Activated CD4-positive, alpha-beta memory T cell treated with anti-CD3 and anti-CD28 coated beads for 36 hours (primary cell): ENCODE measurements at regions not wholly inside any gene's neighbourhood (a gene's known extent, or its start where the extent isn't known, plus 50 kb on each side); places are given as distances from the start of the nearest gene placed in this dataset.

Experiments used
- CTCF ChIA-PET: fragments of 350-600 bp; sonication (Branson Sonifier 250); formaldehyde crosslinking; loops from one replicate; lab custom pipeline; 2021; ENCODE audit warnings: antibody characterized with exemption, inconsistent platforms; lab: Charles Lee
- POLR2A ChIA-PET: fragments of 350-600 bp; sonication (Branson Sonifier 250); formaldehyde crosslinking; loops from one replicate; lab custom pipeline; 2021; ENCODE audit warnings: antibody characterized with exemption; lab: Charles Lee
- DNase-seq: peaks from one replicate; pipeline ENCODE4 v3.0.0-alpha.2; 2020
- H3K27ac Mint-ChIP-seq: one replicate; pipeline ENCODE4 v1.8.0; 2021; ENCODE audit warnings: mixed read lengths
- H3K27me3 Mint-ChIP-seq: one replicate; pipeline ENCODE4 v1.8.0; 2021; ENCODE audit warnings: mixed read lengths
- H3K36me3 Mint-ChIP-seq: one replicate; pipeline ENCODE4 v1.8.0; 2021; ENCODE audit warnings: mixed read lengths
- H3K4me1 Mint-ChIP-seq: one replicate; pipeline ENCODE4 v1.8.0; 2021; ENCODE audit warnings: low read depth, mixed read lengths
- H3K4me3 Mint-ChIP-seq: one replicate; pipeline ENCODE4 v1.8.0; 2021; ENCODE audit warnings: mild to moderate bottlenecking, mixed read lengths
- H3K9me3 Mint-ChIP-seq: one replicate; pipeline ENCODE4 v1.8.0; 2021; ENCODE audit warnings: mixed read lengths
- intact Hi-C: fragments of 100-400 bp; cut with micrococcal nuclease; formaldehyde crosslinking; loops from one replicate; pipeline ENCODE4 v1.15.1; 2023

DNA sequence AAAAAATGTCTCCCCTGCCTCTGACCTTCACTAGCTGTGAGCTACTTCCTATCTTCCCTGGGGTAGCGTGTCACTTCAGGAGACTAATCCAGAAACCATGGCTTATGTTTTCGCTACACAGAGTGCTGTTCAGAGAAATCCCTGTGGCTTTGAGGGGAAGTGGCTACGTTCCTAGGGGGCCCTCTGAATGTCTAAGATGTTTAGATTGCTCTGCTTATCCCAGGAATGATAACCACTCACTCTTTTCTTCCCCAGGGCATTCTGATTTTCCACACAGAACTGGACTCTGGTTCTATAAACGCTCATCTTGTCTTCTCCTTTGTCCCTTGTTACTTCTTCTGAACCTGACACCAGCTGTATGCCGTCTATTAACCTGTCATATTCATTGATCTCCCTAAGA lies 572.5 kb downstream of the OLFM4 start:
- no peak overlapping the region for H3K4me3 Mint-ChIP-seq
- ChIA-PET CTCF (no interaction called here), POLR2A (no interaction called here)
- no peaks in the 10 kb centered on the region for H3K36me3 Mint-ChIP-seq
- intact Hi-C loops, result no loop called here
- H3K27ac Mint-ChIP-seq, result no peak overlapping the region
- H3K9me3 Mint-ChIP-seq, result peaks cover 16% of the 10 kb centered on the region
- no peak for DNase-seq
- H3K27me3 Mint-ChIP-seq, result no peaks in the 10 kb centered on the region
- H3K4me1 Mint-ChIP-seq, result no peaks in the 10 kb centered on the region

DNA sequence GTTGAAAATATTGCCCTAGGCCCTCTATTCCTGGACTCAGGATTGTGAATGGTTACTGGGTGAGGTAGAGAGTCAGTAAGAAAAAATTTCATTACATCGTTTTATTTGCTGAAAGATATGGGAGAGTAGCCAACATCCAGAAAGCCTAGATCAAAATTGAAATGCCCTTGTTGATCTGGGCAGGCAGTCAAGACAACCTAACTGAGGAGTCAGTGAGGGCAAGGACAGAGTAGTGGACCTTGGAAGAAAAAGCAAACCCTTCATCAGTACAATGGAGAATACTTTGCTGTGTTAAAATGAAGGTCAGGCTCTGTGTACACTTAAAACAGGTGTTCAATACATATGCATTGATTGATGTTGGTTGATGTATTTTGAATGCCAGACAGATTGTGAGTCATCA lies 576.7 kb downstream of the OLFM4 start:
- ChIA-PET CTCF (no interaction called here), POLR2A (no interaction called here)
- Mint-ChIP-seq H3K4me3 (no peak overlapping the region), H3K27me3 (no peaks in the 10 kb centered on the region), H3K9me3 (peaks cover 15% of the 10 kb centered on the region), H3K36me3 (no peaks in the 10 kb centered on the region), H3K27ac (no peak overlapping the region), H3K4me1 (no peaks in the 10 kb centered on the region)
- intact Hi-C loops, result no loop called here
- DNase-seq, result no peak

DNA sequence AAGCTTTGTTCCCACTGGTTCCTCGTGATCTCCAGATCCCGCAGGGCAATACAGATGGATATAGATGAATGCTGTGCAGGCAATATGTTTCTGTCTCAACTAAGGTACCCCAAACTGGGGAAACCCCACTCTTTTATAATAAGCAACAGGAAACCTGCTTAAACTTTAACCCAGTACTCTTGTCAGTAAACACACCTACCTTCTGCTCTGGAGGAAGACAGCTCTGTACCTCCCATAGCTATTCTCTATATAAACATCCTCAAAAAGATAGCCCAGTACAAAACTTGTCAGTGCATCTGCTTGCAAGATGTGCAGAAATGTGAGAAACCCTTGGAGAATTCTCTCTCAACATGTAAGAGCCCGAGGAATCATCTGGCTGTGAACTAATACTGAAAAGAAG lies 583.6 kb downstream of the OLFM4 start:
- Mint-ChIP-seq H3K36me3 (no peaks in the 10 kb centered on the region), H3K4me1 (no peaks in the 10 kb centered on the region), H3K27ac (no peak overlapping the region), H3K9me3 (no peaks in the 10 kb centered on the region), H3K27me3 (no peaks in the 10 kb centered on the region), H3K4me3 (no peak overlapping the region)
- intact Hi-C loops, result no loop called here
- ChIA-PET POLR2A (no interaction called here), CTCF (no interaction called here)
- DNase-seq, result no peak

DNA sequence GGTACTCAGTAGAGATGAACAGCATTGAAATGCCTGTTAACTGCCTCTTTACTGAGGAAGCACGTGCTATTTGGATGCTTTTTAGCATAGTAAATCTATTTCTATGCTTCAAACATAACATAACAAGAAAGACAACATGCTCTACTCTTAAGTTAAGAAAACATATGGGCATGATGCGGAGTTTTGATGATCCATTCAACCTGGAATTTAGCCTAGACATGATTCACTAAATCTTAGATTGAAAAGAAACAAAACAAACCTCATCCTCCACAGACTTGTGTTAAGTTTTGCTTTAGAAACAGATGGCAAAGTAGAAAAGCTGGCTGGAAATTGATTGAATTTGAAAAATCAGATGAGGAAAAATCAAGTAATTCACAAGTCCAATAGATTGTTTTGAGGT lies 593.8 kb downstream of the OLFM4 start:
- Mint-ChIP-seq H3K27me3 (no peaks in the 10 kb centered on the region), H3K9me3 (peaks cover 2% of the 10 kb centered on the region), H3K4me3 (no peak overlapping the region), H3K27ac (no peak overlapping the region), H3K4me1 (no peaks in the 10 kb centered on the region), H3K36me3 (no peaks in the 10 kb centered on the region)
- ChIA-PET POLR2A (no interaction called here), CTCF (no interaction called here)
- intact Hi-C loops, result no loop called here
- DNase-seq, result no peak

DNA sequence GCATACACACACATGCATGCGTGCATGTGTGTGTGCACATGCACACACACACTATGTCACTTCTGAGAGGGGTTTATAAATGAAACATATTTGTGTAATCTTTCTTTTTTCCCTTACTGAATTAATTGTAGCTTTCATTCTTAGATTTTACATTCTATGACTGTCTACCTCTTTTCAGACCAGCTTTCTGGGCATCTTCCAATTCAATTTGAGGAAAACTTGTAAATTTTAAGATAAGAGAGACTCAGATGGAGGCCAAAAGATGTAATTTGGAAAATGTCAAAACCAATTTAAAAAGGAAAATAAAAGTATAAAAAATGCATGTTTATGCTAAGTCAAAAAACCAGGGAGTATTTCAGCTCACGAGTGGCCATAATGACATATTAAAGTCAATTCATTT lies 594.5 kb downstream of the OLFM4 start:
- ChIA-PET CTCF (no interaction called here), POLR2A (no interaction called here)
- intact Hi-C loops, result no loop called here
- H3K4me1 Mint-ChIP-seq, result no peaks in the 10 kb centered on the region
- no peaks in the 10 kb centered on the region for H3K36me3 Mint-ChIP-seq
- H3K27me3 Mint-ChIP-seq, result no peaks in the 10 kb centered on the region
- H3K27ac Mint-ChIP-seq, result no peak overlapping the region
- no peak overlapping the region for H3K4me3 Mint-ChIP-seq
- DNase-seq, result no peak
- peaks cover 2% of the 10 kb centered on the region for H3K9me3 Mint-ChIP-seq

DNA sequence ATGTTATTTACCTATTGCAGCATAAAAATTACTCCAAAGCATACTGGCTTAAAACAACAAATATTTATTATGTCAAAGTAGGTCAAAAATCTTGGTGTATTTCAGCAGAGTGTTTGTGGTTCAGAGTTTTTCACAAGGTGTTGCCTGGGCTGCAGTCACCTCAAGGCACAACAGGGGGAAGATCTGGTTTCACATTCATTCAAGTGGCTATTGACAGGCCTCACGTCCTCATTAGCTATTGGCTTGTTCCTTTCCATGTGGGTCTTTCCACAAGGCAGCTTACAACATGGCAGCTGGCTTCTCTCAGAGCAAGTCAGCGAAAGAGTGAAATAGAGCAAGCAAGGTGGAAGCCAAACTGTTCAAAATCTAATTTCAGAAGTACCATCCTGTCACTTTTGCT lies 602.9 kb downstream of the OLFM4 start:
- H3K4me3 Mint-ChIP-seq, result no peak overlapping the region
- no peak for DNase-seq
- no peaks in the 10 kb centered on the region for H3K36me3 Mint-ChIP-seq
- CTCF ChIA-PET, result no interaction called here
- H3K27ac Mint-ChIP-seq, result no peak overlapping the region
- H3K9me3 Mint-ChIP-seq, result peaks cover 12% of the 10 kb centered on the region
- H3K27me3 Mint-ChIP-seq, result no peaks in the 10 kb centered on the region
- POLR2A ChIA-PET, result no interaction called here
- H3K4me1 Mint-ChIP-seq, result no peaks in the 10 kb centered on the region
- intact Hi-C loops, result no loop called here

DNA sequence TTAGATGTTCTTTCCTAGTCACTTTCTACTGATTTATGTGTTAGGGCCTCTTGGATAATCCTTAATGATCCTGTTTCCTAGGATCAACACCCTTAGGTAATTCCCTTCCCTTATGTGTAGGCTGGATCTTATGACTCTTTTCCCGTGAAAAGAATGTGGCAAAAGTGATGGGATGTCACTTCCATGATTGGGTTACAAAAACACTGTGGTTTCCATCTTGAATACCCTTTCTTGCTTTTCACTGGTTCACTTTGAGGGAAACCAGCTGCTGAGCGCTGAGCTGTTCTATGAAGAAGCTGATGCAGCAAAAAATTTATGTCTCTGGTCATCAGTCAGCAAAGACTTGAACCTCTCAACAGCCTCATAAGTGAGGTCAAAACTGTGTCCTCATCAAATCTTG lies 609.4 kb downstream of the OLFM4 start:
- no peak for DNase-seq
- Mint-ChIP-seq H3K27ac (no peak overlapping the region), H3K27me3 (no peaks in the 10 kb centered on the region), H3K4me3 (no peak overlapping the region), H3K9me3 (peaks cover 5% of the 10 kb centered on the region), H3K4me1 (no peaks in the 10 kb centered on the region), H3K36me3 (no peaks in the 10 kb centered on the region)
- ChIA-PET POLR2A (no interaction called here), CTCF (no interaction called here)
- intact Hi-C loops, result no loop called here

DNA sequence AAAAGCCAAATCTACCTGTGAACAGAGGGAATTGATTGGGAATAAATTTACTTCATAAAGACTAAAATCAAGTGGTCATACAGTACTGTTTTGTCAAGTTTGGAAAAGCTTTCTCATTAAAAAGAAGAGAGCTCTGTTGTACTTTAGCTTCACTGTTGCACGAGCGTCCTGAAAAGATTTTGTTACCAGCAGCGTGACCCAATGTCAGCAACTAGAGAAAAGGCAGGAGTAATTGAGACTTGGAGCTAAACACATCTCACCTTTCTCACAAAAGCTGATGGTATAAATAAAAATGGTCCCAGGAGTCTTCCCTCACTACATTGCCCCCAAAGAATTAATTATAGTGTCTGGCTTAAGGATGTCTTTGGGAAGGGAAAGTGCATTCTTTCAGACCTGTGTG lies 613.7 kb downstream of the OLFM4 start:
- Mint-ChIP-seq H3K4me1 (no peaks in the 10 kb centered on the region), H3K27me3 (no peaks in the 10 kb centered on the region), H3K9me3 (no peaks in the 10 kb centered on the region), H3K27ac (no peak overlapping the region), H3K36me3 (no peaks in the 10 kb centered on the region), H3K4me3 (no peak overlapping the region)
- intact Hi-C loops, result no loop called here
- ChIA-PET CTCF (no interaction called here), POLR2A (no interaction called here)
- DNase-seq, result no peak

DNA sequence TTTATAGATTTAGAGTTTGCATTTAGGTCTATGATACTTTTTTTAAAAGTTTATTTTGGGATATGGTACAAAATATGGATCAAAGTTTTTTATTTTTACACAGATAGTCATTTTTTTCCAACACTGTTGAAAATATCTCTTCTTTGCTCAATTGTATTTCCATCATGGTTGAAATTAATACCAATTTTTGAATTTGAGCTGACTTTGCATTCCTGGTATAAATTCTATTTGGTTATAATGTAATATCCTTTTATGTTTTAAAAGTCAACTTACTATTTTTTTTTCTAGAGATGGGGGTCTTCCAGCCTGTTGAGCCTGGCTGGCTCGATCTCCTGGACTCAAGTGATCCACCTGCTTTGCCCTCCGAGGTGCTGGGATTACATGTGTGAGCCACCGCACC lies 620.1 kb downstream of the OLFM4 start:
- H3K4me3 Mint-ChIP-seq, result no peak overlapping the region
- POLR2A ChIA-PET, result no interaction called here
- intact Hi-C loops, result no loop called here
- no peaks in the 10 kb centered on the region for H3K27me3 Mint-ChIP-seq
- no peak for DNase-seq
- H3K36me3 Mint-ChIP-seq, result no peaks in the 10 kb centered on the region
- CTCF ChIA-PET, result no interaction called here
- H3K9me3 Mint-ChIP-seq, result peaks cover 6% of the 10 kb centered on the region
- H3K4me1 Mint-ChIP-seq, result no peaks in the 10 kb centered on the region
- H3K27ac Mint-ChIP-seq, result no peak overlapping the region

DNA sequence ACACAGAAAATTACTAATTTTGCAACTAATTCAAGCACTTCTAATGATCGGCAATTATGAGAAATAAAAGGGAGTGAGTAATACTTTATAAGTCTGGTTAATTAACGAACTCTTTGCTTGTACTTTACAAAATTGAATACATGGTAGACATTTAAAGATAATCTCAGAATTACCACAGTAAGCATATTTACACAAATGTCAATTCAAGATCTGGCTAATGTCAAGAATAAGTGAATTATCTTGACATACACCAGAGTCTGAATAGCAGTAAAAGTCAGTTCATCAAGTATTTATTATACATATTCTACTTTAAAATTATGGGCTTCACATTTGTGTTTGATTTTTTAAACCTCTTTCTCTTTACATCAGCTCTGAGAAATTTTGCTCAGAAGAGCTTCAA lies 643.4 kb downstream of the OLFM4 start:
- intact Hi-C loops, result no loop called here
- Mint-ChIP-seq H3K36me3 (no peaks in the 10 kb centered on the region), H3K4me3 (no peak overlapping the region), H3K4me1 (no peaks in the 10 kb centered on the region), H3K27ac (no peak overlapping the region), H3K9me3 (peaks cover 12% of the 10 kb centered on the region), H3K27me3 (no peaks in the 10 kb centered on the region)
- DNase-seq, result no peak
- POLR2A ChIA-PET, result no interaction called here
- CTCF ChIA-PET, result no interaction called here

DNA sequence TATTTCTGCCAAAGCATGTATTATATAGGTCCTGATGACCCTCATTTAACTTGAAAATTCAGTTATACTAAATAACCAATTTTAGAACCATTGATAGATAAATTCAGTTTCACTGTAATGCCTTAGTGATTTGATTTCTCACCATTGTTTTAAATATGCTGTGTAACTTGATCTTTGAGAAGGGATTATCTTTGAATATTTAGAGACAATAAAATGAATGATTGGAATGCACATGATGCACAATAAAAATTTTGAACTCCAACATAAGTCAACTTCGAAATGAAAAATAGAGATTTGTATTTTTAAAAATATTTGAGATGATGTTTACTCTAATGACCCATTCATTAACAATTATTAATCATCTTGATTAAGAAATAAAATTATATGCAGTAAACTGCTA lies 654.5 kb downstream of the OLFM4 start:
- Mint-ChIP-seq H3K4me3 (no peak overlapping the region), H3K36me3 (no peaks in the 10 kb centered on the region), H3K4me1 (no peaks in the 10 kb centered on the region), H3K9me3 (peaks cover 20% of the 10 kb centered on the region), H3K27me3 (no peaks in the 10 kb centered on the region), H3K27ac (no peak overlapping the region)
- POLR2A ChIA-PET, result no interaction called here
- CTCF ChIA-PET, result no interaction called here
- intact Hi-C loops, result no loop called here
- no peak for DNase-seq

DNA sequence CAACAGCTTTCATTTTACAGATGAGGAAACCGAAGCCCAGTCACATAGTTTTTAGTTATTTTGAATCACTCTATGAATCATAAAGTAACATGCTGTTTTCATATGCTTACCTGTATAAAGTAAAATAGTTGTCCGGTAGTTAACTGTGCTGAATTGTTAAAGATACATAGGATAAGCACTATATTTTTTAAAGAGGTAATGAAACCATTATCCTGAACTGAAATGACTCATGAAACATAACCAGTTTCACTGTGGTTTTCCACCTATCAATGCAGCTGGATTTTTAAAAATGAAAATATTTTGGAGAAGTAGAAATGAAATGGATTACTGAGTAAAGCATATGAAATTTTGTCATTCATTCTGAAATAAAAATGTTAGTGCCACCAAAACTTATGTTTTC lies 655.0 kb downstream of the OLFM4 start:
- DNase-seq, result no peak
- intact Hi-C loops, result no loop called here
- Mint-ChIP-seq H3K4me1 (no peaks in the 10 kb centered on the region), H3K27me3 (no peaks in the 10 kb centered on the region), H3K4me3 (no peak overlapping the region), H3K27ac (no peak overlapping the region), H3K36me3 (no peaks in the 10 kb centered on the region), H3K9me3 (peaks cover 17% of the 10 kb centered on the region)
- POLR2A ChIA-PET, result no interaction called here
- CTCF ChIA-PET, result no interaction called here

DNA sequence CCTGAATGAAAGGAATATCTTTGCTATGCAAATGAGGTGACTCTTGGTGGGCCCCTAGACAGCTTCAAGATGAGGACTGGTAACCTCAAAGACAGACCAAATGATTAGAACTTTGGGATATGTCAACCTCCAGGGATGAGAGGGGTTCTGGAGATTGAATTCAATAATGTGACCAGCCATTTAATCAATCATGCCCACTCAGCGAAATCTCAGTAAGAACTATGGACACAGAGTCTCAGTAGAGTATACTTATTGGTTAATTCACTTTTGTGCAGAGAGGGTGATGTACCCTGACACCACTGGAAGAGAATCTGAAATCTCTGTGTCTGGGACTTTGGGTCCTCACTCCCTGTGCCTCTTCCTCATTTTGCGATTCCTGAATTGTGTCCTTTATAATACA lies 662.8 kb downstream of the OLFM4 start:
- CTCF ChIA-PET, result no interaction called here

More for the DNA sequence above, 662.8 kb downstream of the OLFM4 start:
- Mint-ChIP-seq H3K27me3 (no peaks in the 10 kb centered on the region), H3K9me3 (peaks cover 4% of the 10 kb centered on the region), H3K4me3 (no peak overlapping the region), H3K4me1 (no peaks in the 10 kb centered on the region), H3K36me3 (no peaks in the 10 kb centered on the region), H3K27ac (no peak overlapping the region)
- POLR2A ChIA-PET, result no interaction called here
- intact Hi-C loops, result no loop called here
- DNase-seq, result no peak
